T-helper 1 cell treated with Interleukin-12 subunit alpha and Interleukin-12 subunit beta and Interleukin-4 antibody, amounts not matched to agents 30 μg/mL and 1 μg/mL, for 36 hours (primary cell): ENCODE measurements at regions not wholly inside any gene's neighbourhood (a gene's known extent, or its start where the extent isn't known, plus 50 kb on each side); places are given as distances from the start of the nearest gene placed in this dataset.

Experiments used
- H3K27ac Mint-ChIP-seq: one replicate; pipeline ENCODE4 v1.8.0; 2021; ENCODE audit warnings: mild to moderate bottlenecking, mixed read lengths
- H3K27me3 Mint-ChIP-seq: one replicate; pipeline ENCODE4 v1.8.0; 2021; ENCODE audit warnings: low read depth, mixed read lengths
- H3K36me3 Mint-ChIP-seq: one replicate; pipeline ENCODE4 v1.8.0; 2021; ENCODE audit warnings: low read depth, mixed read lengths
- H3K4me1 Mint-ChIP-seq: one replicate; pipeline ENCODE4 v1.8.0; 2021; ENCODE audit warnings: low read depth, mixed read lengths
- H3K4me3 Mint-ChIP-seq: one replicate; pipeline ENCODE4 v1.8.0; 2021; ENCODE audit warnings: mild to moderate bottlenecking, moderate library complexity, mixed read lengths
- H3K9me3 Mint-ChIP-seq: one replicate; pipeline ENCODE4 v1.8.0; 2021; ENCODE audit warnings: mixed read lengths

DNA sequence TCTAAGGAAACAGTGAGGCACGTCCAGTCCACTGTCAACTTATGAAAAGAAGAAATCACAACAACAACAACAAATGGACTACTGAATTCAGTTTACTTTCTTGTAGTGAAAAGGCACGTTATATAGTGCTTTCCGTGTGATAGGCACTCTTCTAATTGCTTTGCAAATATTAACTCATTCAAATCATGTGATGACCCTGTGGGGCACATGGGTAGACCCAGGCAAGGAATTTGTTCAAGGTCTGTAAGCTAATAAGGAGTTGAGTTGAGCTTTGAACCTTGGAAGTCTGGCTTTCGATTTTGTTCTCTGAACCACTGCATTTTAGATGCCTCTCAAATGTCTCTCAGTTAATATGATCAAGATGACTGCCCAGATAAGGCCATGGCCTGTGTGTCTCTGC is 295.1 kb upstream of the RBFOX1 start:
- peaks cover 16% of the 10 kb centered on the region for H3K9me3 Mint-ChIP-seq
- no peaks in the 10 kb centered on the region for H3K27me3 Mint-ChIP-seq
- H3K27ac Mint-ChIP-seq = no peak overlapping the region
- no peaks in the 10 kb centered on the region for H3K36me3 Mint-ChIP-seq
- H3K4me3 Mint-ChIP-seq = no peak overlapping the region
- H3K4me1 Mint-ChIP-seq = no peaks in the 10 kb centered on the region

DNA sequence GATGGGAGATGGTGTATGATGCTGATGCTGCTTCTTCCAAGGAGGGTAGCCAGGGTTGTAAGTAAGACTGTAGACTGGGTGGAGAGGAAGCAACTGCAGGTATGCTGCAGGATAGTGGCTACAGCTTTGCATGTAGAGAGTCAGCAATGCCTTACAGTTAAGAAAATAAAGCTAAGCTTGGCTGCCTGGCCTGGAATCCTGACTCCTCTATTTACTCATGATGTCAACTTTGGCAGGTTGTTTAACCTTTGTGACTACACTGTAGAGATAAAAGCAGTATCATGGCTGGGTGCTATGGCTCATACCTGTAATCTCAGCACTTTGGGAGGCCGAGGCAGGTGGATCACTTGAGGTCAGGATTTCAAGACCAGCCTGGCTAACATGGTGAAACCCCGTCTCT is 301.6 kb upstream of the RBFOX1 start:
- H3K9me3 Mint-ChIP-seq = peaks cover 19% of the 10 kb centered on the region
- H3K27me3 Mint-ChIP-seq = no peaks in the 10 kb centered on the region
- H3K4me3 Mint-ChIP-seq = no peak overlapping the region
- no peak overlapping the region for H3K27ac Mint-ChIP-seq
- H3K36me3 Mint-ChIP-seq = no peaks in the 10 kb centered on the region
- no peaks in the 10 kb centered on the region for H3K4me1 Mint-ChIP-seq

DNA sequence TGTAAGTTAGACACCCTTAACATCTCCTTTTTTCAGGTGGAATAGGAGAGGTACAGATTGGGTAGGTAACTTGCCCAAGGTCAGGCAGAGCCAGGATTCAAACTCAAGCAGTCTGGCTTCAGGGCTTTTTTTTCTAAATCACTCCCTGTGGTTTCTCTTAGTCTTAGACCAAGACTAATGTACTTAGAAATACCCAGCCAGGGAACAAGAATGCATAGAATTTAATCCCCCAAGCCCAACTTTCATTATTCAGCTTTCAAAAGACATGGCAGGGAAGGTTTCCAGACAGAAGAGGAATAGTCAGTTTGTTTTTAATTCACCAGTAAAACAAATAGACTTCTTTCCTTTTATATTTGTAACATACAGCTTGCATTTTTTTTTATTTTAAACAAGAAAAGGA is 305.2 kb upstream of the RBFOX1 start:
- H3K4me1 Mint-ChIP-seq = no peaks in the 10 kb centered on the region
- no peak overlapping the region for H3K27ac Mint-ChIP-seq
- no peaks in the 10 kb centered on the region for H3K27me3 Mint-ChIP-seq
- no peaks in the 10 kb centered on the region for H3K36me3 Mint-ChIP-seq
- H3K9me3 Mint-ChIP-seq = peaks cover 16% of the 10 kb centered on the region
- H3K4me3 Mint-ChIP-seq = no peak overlapping the region

DNA sequence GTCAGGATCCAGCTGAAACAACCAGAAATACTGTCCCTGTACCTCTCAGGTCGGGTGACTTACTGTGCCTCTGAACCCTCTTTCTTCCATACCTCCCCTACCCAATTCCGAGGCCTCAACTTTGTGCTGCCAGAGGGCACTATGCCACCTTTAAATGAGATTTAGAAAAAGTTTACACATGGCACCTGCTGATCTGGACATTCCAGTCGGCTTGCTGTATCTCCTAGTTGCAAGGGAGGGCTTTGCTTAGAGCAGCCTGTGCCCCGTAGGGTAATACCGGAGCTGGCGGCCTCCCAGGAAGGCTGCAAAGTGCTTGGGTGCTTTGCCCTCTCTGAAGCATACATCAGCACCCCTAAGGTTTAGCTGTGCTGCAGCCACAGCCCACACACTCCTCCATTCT is 306.0 kb upstream of the RBFOX1 start:
- H3K27ac Mint-ChIP-seq = no peak overlapping the region
- H3K9me3 Mint-ChIP-seq = peaks cover 16% of the 10 kb centered on the region
- H3K4me3 Mint-ChIP-seq = no peak overlapping the region
- H3K27me3 Mint-ChIP-seq = no peaks in the 10 kb centered on the region
- no peaks in the 10 kb centered on the region for H3K4me1 Mint-ChIP-seq
- no peaks in the 10 kb centered on the region for H3K36me3 Mint-ChIP-seq

DNA sequence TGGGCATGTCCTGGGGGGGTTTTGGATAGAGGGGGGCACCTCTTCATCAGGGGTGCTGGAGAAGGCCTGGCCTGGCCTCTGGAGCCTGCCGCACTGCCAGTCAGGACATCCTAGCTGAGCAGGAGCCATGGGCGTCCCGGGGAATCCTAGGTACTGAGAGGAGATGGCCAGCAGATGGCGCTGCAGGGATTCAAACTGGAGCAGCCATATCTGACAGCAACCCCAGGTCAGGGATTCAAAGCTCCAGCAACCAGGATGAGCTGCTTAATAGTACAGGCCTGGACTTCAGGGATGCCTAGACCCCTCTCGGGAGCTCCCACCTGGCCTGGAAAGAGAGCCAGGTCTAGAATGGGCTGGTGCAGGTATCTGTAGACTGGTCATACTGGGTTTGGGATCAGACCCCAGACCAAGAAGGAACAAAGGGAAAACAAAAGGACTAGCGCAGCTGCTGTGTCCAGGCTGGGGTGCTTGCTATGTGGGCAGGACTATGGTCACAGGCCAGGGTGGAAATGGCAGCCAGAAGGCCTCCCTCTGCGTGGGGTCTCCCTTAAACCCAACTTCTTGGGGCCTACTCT is 306.9 kb upstream of the RBFOX1 start:
- H3K4me1 Mint-ChIP-seq = no peaks in the 10 kb centered on the region
- no peak overlapping the region for H3K27ac Mint-ChIP-seq
- no peak overlapping the region for H3K4me3 Mint-ChIP-seq
- H3K9me3 Mint-ChIP-seq = peaks cover 13% of the 10 kb centered on the region
- no peaks in the 10 kb centered on the region for H3K27me3 Mint-ChIP-seq
- H3K36me3 Mint-ChIP-seq = no peaks in the 10 kb centered on the region

DNA sequence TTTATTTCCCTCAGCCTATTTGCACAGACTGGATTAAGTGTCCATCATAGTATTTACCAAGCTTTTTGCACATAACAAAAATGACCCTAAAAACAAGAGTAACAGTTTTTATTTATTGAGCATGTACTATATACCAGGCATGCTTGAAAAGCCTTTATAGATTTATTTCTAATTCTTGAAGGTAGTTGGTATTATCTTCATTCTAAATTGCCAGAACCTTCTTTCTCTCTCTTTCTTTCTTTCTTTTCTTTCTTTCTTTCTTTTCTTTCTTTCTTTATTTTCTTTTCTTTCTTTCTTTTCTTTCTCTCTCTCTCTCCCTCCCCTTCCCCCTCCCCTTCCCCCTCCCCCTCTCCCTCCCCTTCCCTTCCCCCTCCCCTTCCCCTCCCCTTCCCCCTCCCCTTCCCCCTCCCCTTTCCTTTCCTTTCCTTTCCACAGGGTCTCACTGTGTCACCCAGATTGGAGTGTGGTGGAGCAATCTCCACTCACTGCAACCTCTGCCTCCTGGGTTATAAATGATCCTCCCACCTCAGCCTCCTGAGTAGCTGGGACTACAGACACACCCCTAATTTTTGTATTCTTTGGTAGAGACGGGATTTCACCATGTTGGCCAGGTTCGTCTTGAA is 310.9 kb upstream of the RBFOX1 start:
- no peaks in the 10 kb centered on the region for H3K36me3 Mint-ChIP-seq
- no peak overlapping the region for H3K27ac Mint-ChIP-seq
- no peak overlapping the region for H3K4me3 Mint-ChIP-seq
- H3K27me3 Mint-ChIP-seq = no peaks in the 10 kb centered on the region
- no peaks in the 10 kb centered on the region for H3K4me1 Mint-ChIP-seq
- peaks cover 24% of the 10 kb centered on the region for H3K9me3 Mint-ChIP-seq

DNA sequence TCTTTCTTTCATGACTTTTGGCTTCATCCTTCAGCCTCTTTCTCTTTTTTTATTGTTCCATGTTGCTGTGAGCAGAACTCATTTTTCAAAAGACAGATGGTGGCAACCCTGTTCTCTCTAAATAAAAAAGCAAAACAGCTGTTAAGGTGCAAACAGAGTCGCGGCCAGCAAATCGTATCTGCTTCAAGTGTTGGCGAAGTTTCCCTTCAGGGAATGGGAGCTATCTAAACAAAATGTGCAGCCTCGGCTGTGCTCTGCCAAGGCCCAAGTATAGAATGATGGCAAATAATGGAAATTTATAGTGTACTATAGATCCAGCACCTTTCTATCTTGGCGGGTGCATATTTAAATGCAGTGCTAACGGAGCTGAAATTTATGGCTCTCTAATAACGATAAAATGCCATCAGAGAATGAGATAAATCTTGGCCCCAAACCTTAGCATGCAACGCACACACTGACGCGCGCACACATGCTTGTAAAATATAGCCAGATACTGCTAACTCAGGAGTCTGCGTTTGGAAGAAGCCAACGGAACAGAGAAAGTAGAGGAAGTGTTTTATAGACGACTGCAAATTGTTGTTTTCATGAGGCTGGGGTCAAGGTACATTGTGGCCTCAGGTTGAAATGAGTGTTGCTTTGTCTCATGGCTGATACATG is 315.5 kb upstream of the RBFOX1 start:
- no peaks in the 10 kb centered on the region for H3K27me3 Mint-ChIP-seq
- no peak overlapping the region for H3K27ac Mint-ChIP-seq
- no peaks in the 10 kb centered on the region for H3K36me3 Mint-ChIP-seq
- no peaks in the 10 kb centered on the region for H3K4me1 Mint-ChIP-seq
- no peak overlapping the region for H3K4me3 Mint-ChIP-seq
- H3K9me3 Mint-ChIP-seq = peaks cover 26% of the 10 kb centered on the region

DNA sequence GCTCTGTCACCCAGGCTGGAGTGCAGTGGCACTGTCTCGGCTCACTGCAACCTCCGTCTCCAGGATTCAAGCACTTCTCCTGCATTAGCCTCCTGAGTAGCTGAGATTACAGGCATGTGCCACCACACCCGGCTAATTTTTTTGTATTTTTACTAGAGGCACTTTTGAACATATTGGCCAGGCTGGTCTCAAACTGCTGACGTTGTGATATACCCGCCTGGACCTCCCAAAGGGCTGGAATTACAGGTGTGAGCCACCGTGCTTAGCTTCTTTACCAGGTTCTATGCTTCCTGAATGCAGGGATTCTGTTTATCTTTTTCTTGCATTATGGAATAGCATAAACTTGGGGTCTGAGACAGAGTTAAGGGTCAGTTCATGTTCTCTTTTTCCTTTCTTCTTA is 317.9 kb upstream of the RBFOX1 start:
- Mint-ChIP-seq H3K9me3 (peaks cover 40% of the 10 kb centered on the region), H3K27ac (no peak overlapping the region), H3K36me3 (no peaks in the 10 kb centered on the region), H3K4me3 (no peak overlapping the region), H3K4me1 (no peaks in the 10 kb centered on the region), H3K27me3 (no peaks in the 10 kb centered on the region)

DNA sequence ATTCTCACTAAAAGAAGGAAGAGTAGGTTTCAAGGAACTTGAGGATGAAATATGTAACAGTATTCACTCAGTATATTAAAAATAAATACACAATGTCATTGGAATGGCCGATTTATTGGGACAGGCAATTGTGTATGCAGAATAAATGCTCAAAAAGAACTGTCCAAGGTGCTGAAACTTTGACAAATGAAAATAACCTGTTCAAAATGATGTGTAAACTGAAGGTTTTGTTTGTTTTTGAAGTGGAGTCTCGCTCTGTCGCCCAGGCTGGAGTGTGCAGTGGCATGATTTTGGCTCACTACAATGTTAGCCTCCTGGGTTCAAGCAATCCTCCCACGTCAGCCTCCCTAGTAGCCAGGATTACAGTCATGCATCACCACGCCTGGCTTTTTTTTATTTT is 318.7 kb upstream of the RBFOX1 start:
- Mint-ChIP-seq H3K36me3 (no peaks in the 10 kb centered on the region), H3K4me3 (no peak overlapping the region), H3K27me3 (no peaks in the 10 kb centered on the region), H3K27ac (no peak overlapping the region), H3K4me1 (no peaks in the 10 kb centered on the region), H3K9me3 (peaks cover 40% of the 10 kb centered on the region)

DNA sequence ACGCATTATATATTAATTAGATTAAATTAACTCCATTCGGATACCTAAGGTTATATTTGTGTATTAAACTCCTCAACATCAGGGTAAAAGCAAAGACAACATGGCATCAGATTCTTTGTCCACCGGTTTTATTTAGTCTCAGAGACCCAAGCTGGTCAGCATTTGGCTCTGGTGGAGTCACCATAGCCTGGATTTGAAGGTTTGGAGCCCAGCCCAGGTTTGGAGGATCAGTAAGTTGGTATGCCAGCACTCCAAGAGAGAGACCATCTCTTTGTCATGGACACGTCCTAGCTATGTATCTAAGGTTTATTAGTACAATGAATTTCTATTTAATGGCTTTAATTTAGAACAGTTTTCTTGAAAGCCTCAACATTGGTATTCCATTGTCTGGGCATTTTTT is 328.4 kb upstream of the RBFOX1 start:
- Mint-ChIP-seq H3K27ac (no peak overlapping the region), H3K9me3 (peaks cover 34% of the 10 kb centered on the region), H3K4me3 (no peak overlapping the region), H3K36me3 (no peaks in the 10 kb centered on the region), H3K4me1 (no peaks in the 10 kb centered on the region), H3K27me3 (no peaks in the 10 kb centered on the region)

DNA sequence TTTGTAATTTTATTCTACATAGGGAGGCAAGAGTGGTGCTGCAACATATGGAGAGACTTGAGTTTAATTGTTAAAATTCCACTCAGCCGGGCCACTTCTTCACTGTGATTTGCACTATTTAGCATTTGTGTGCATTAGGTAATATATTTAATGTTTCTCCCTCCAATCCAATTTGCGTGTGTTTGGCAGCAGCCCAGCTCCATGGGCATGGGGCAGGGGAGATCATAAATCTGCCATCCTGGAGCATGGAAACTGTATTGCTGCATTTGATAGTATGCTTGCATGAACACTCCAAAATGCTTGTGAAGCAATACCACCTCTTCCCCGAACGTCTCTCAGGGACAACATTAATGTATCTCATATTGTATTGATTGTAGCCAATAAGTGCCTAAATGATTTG is 339.1 kb upstream of the RBFOX1 start:
- H3K9me3 Mint-ChIP-seq = peaks cover 26% of the 10 kb centered on the region
- H3K27me3 Mint-ChIP-seq = no peaks in the 10 kb centered on the region
- no peaks in the 10 kb centered on the region for H3K4me1 Mint-ChIP-seq
- no peak overlapping the region for H3K4me3 Mint-ChIP-seq
- H3K36me3 Mint-ChIP-seq = no peaks in the 10 kb centered on the region
- no peak overlapping the region for H3K27ac Mint-ChIP-seq

DNA sequence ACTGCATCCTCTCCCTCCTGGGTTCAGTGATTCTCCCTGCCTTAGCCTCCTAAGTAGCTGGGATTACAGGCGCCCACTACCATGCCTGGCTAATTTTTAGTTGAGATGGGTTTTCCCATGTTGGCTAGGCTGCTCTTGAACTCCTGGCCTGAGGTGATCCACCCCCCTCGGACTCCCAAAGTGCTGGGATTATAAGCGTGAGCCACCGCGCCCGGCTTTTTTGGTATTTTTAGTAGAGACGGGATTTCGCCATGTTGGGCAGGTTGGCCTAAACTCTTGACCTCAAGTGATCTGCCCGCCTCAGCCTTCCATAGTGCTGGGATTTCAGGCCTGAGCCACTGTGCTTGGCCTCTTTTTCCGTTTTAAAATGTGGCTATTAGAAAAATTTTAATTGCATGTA is 343.8 kb upstream of the RBFOX1 start:
- peaks cover 37% of the 10 kb centered on the region for H3K9me3 Mint-ChIP-seq
- no peaks in the 10 kb centered on the region for H3K27me3 Mint-ChIP-seq
- no peak overlapping the region for H3K4me3 Mint-ChIP-seq
- H3K4me1 Mint-ChIP-seq = no peaks in the 10 kb centered on the region
- no peak overlapping the region for H3K27ac Mint-ChIP-seq
- no peaks in the 10 kb centered on the region for H3K36me3 Mint-ChIP-seq

DNA sequence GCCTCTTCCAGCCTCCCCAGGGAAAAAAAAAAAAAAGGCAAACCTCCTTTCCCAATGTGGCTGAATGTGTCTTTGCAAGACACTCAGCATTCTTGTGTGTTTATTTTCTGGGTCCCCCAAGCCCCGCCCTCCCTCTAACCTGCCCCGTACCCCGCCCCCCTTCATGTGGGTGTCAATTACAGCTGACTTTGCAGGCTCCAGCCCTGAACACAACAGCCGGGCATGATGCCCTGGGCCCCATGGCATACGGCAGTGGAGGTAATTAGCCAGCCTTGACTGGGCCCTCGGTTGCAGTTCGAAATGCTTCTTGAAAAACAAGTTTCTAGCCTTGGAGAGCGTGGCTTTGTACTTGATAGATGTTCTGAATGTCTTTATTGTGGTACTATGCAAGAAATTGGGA is 354.7 kb upstream of the RBFOX1 start:
- Mint-ChIP-seq H3K27me3 (no peaks in the 10 kb centered on the region), H3K4me3 (no peak overlapping the region), H3K27ac (no peak overlapping the region), H3K4me1 (no peaks in the 10 kb centered on the region), H3K36me3 (no peaks in the 10 kb centered on the region), H3K9me3 (peaks cover 14% of the 10 kb centered on the region)

DNA sequence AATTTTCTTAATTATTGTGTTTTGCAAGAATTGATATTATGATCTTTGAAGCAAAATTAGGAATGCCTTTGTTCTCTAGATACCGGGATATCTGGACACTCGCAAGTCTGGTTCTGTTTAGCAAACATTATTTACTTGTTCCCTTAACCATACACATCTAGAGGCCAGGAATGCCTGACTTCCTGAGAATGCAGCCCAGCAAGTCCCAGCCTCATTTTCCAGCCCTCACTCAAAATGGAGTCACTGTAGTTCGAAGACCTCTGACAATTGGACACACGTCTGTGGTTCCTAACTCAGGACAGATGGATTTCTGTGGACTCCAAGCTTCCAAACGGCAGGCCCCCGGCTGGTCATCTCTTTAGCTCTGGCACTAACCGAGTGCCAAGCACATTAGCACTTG is 355.4 kb upstream of the RBFOX1 start:
- no peak overlapping the region for H3K4me3 Mint-ChIP-seq
- no peaks in the 10 kb centered on the region for H3K36me3 Mint-ChIP-seq
- H3K4me1 Mint-ChIP-seq = no peaks in the 10 kb centered on the region
- peaks cover 18% of the 10 kb centered on the region for H3K9me3 Mint-ChIP-seq
- no peaks in the 10 kb centered on the region for H3K27me3 Mint-ChIP-seq
- H3K27ac Mint-ChIP-seq = no peak overlapping the region

DNA sequence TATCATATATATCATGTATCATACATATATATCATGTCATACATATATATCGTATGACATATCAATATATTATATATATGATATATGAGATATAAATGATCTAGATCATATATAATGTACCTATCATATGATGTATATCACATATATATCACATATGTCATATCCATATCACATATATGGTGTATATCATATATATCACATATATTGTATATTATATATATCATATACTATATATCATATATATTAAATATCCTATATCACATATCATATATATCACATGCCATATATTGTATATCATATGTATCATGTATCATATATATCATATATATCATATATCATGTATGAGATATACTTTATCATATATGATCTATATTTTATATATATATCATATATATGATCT is 355.9 kb upstream of the RBFOX1 start:
- Mint-ChIP-seq H3K27ac (no peak overlapping the region), H3K36me3 (no peaks in the 10 kb centered on the region), H3K4me1 (no peaks in the 10 kb centered on the region), H3K9me3 (peaks cover 22% of the 10 kb centered on the region), H3K4me3 (no peak overlapping the region), H3K27me3 (no peaks in the 10 kb centered on the region)
